Lower leg skin (tissue), 4 donors: ENCODE measurements at regions not wholly inside any gene's neighbourhood (a gene's known extent, or its start where the extent isn't known, plus 50 kb on each side); places are given as distances from the start of the nearest gene placed in this dataset.

Experiments
- DNase-seq, 2 donors: peaks; one replicate each; pipeline ENCODE4 v3.0.0-alpha.2; 2019; ENCODE audit warnings: low spot score in 2 of 2
- H3K4me3 ChIP-seq: fragments of 200-600 bp; sonication (generic); 2 replicates; pipeline ENCODE4 v1.5.1; 2017; ENCODE audit warnings: mild to moderate bottlenecking, low read depth; ENCODE audit not compliant: poor library complexity, severe bottlenecking
- POLR2A ChIP-seq, 2 donors: fragments of 450-650 bp; IDR thresholded peaks; one replicate each; pipeline ENCODE4 v1.6.1; 2016 to 2017; ENCODE audit warnings: antibody characterized with exemption in 2 of 2, mild to moderate bottlenecking in 1 of 2, moderate library complexity in 1 of 2
- WGBS, 2 donors: methylation state at CpG; one replicate each; pipeline ENCODE4 v1.1.5; 2018; 5-methylcytosine and 5-hydroxymethylcytosine counted together
- intact Hi-C: fragments of 100-400 bp; cut with DNase I; formaldehyde crosslinking; loops from one replicate; pipeline ENCODE4 v1.15.0; 2023; ENCODE audit warnings: low total_unique reads
- TF ChIP-seq, protein P1 (sequence below), 3 donors: fragments of 450-650 bp; IDR thresholded peaks; one replicate each; pipeline ENCODE4 v1.5.1; 2016; ENCODE audit warnings: antibody characterized with exemption in 3 of 3, mild to moderate bottlenecking in 3 of 3, moderate library complexity in 2 of 3

DNA sequence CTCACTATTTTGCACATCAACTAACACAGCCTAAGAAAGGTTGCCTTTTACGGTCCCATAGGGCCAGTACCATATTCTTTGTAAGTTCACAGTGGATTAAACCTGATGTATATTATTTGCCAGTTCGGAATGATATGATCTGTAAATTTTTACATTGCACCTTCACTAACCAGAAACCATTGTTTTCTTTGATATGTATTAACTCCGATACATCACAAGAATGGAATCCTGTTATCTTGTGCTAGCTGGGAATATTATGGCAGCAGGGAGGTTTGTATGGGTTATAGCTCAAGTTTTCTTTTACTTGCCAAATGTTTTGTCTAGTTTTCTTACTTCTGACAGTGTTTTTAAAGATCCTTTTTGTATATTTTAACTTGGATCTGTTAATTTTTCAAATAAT, 51.4 kb upstream of the S1PR1 start:
- WGBS, 2 donors = 83 to 88% methylated on average over 3 of the region's 3 CpGs
- no peak for DNase-seq
- intact Hi-C loops = no loop called here
- no peak overlapping the region for H3K4me3 ChIP-seq
- no peak for TF ChIP-seq POLR2A (IDR thresholded peaks at IDR 0.05)
- TF ChIP-seq, protein P1, sequence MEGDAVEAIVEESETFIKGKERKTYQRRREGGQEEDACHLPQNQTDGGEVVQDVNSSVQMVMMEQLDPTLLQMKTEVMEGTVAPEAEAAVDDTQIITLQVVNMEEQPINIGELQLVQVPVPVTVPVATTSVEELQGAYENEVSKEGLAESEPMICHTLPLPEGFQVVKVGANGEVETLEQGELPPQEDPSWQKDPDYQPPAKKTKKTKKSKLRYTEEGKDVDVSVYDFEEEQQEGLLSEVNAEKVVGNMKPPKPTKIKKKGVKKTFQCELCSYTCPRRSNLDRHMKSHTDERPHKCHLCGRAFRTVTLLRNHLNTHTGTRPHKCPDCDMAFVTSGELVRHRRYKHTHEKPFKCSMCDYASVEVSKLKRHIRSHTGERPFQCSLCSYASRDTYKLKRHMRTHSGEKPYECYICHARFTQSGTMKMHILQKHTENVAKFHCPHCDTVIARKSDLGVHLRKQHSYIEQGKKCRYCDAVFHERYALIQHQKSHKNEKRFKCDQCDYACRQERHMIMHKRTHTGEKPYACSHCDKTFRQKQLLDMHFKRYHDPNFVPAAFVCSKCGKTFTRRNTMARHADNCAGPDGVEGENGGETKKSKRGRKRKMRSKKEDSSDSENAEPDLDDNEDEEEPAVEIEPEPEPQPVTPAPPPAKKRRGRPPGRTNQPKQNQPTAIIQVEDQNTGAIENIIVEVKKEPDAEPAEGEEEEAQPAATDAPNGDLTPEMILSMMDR (IDR thresholded peaks at IDR 0.05) = no peak

DNA sequence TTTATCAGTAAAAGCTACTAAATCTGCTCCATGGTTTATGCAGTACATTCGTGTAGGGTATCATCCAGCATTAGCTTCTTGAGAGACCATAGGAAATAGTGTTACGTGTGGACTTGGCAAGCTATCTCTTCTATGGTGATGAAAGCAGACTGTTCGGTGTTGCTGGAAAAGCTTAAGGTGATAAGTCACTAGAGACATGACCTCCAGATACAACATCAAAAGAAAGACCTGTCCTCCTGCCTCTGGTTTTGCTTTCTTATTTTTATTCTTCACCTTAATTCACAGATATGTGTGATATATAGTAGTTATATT, 53.5 kb upstream of the S1PR1 start:
- DNase-seq = no peak
- no peak for TF ChIP-seq POLR2A (IDR thresholded peaks at IDR 0.05)
- TF ChIP-seq, protein P1 (IDR thresholded peaks at IDR 0.05) = no peak
- 38% methylated on average over 3 of the region's 3 CpGs for WGBS, 2 donors
- intact Hi-C loops = no loop called here
- no peak overlapping the region for H3K4me3 ChIP-seq

DNA sequence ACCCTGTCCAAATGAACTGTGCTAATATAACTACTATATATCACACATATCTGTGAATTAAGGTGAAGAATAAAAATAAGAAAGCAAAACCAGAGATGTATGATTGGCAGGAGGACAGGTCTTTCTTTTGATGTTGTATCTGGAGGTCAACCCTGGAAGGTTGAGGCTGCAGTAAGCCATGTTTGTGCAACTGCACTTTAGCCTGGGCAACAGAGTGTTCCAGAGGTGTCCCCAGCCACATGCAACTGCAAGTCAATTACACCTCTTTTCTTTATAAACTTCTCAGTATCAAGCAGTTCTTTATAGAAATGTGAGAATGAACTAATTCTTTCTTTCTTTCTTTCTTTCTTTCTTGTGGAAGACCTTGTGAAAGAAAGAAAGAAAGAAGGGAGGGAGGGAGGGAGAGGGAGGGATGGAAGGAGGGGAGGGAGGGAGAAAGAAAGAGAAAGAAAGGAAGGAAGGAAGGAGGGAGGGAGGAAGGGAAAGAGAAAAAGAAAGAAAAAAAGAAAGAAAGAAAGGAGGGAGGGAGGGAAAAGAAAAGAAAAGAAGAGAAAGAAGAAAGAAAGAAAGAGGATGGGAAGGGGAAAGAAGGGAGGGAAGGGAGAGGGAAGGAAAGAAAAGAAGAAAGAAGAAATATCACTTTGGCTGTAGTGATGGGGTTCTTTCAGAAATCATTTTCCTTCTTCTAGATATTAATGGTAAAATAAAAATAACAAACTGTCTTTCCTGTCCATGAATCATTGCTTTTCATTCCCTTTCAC, 54.0 kb upstream of the S1PR1 start:
- TF ChIP-seq POLR2A (IDR thresholded peaks at IDR 0.05) = no peak
- TF ChIP-seq, protein P1 (IDR thresholded peaks at IDR 0.05) = no peak
- intact Hi-C loops = no loop called here
- no peak for DNase-seq
- H3K4me3 ChIP-seq = no peak overlapping the region

DNA sequence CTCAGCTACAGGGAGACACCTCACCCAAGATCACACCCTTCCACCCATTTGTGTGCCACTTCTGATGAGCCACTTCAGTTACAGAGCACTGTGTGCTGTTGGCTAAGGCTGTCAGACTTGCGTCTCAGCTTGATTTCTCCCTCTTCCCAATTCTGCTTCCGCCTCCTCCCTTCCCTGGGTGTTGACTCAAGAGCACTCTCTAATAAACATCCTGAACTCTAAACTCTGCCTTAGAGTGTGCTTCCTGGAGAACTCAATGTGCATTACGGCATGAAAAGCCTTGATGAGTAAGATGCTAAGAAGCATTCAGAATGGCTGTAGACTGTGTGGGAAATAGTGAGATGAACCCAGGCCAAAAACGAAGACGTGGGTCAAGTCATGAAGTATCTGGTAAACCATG, 54.9 kb upstream of the S1PR1 start:
- 74 to 84% methylated on average over 5 of the region's 5 CpGs for WGBS, 2 donors
- intact Hi-C loops = no loop called here
- TF ChIP-seq, protein P1 (IDR thresholded peaks at IDR 0.05) = no peak
- TF ChIP-seq POLR2A (IDR thresholded peaks at IDR 0.05) = no peak
- no peak overlapping the region for H3K4me3 ChIP-seq
- DNase-seq = no peak

DNA sequence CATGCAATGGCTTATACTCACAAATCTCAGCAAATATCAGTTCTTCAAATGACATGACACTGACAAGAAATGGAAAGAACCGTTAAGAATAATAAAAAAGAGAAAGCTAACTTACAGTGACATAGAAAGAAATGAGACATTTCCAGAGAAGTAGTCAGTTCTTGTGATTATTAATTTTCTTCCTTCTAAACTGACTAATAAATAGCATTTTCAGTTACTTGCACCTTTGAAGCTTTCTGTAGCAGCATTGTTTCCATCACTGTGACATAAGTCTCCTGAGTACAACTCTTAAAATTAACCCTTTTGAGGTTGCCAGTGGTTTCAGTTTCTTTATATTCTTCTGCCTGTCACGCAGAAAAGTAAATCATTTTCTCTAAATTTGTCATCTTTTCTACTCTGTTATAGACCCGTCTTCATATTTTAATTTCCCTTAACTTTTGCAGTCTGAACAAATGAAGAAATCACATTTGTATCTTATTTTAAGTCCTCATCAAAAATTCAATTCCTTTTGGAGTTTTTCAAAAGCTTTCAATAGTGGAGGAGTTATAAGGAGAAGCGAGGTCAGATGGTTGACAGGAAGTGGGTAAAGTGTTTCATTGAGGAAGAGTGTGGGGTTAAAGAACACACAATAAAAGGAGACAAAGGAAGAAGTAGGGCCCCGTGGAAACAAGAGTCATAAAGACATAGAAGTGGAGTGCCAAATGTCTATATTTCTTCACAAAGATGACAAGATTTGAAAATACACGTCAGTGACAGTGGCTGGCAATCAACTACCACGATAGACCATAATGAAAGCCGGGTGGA, 57.9 kb upstream of the S1PR1 start:
- H3K4me3 ChIP-seq = no peak overlapping the region
- DNase-seq = no peak
- WGBS, 2 donors = 57 to 60% methylated on average over 8 of the region's 8 CpGs
- intact Hi-C loops = no loop called here
- TF ChIP-seq POLR2A (IDR thresholded peaks at IDR 0.05) = no peak
- TF ChIP-seq, protein P1 (IDR thresholded peaks at IDR 0.05) = no peak
